SK-N-MC (cell line): ENCODE measurements at regions not wholly inside any gene's neighbourhood (a gene's known extent, or its start where the extent isn't known, plus 50 kb on each side); places are given as distances from the start of the nearest gene placed in this dataset.

ENCODE experiments used
- EZH2 ChIP-seq: fragments of 200-600 bp; sonication (generic); IDR thresholded peaks from one replicate; pipeline ENCODE4 v1.6.1; 2017; ENCODE audit warnings: antibody characterized with exemption
- POLR2AphosphoS5 ChIP-seq: IDR thresholded peaks from 2 replicates; pipeline ENCODE4 v1.6.1; 2012; ENCODE audit warnings: mild to moderate bottlenecking, low read depth, low read length, borderline replicate concordance

GRCh38 chr20:43284486-43284885 lies 94.8 kb upstream of the PTPRT start:
- TF ChIP-seq EZH2 (no peak), POLR2AphosphoS5 (no peak)
